GM23338 (cell line): ENCODE measurements at regions not wholly inside any gene's neighbourhood (a gene's known extent, or its start where the extent isn't known, plus 50 kb on each side); places are given as distances from the start of the nearest gene placed in this dataset.

Experiments
- ATAC-seq: fragments of 200-7000 bp; cut with Tn5 transposase; 3 replicates; pipeline ENCODE4 v1.9.1; 2020
- DNase-seq: peaks from one replicate; pipeline ENCODE4 v3.0.0-alpha.2; 2015; ENCODE audit warnings: low spot score
- H2AFZ ChIP-seq: fragments of 200-600 bp; sonication (generic); 2 replicates; pipeline ENCODE4 v1.8.0; 2016; ENCODE audit warnings: antibody characterized with exemption, mild to moderate bottlenecking, moderate library complexity
- H3F3A ChIP-seq: fragments of 200-600 bp; sonication (generic); replicated peaks from 2 replicates; pipeline ENCODE4 v1.8.0; 2017; ENCODE audit warnings: antibody characterized with exemption, mixed run types, low read depth
- H3K27ac ChIP-seq: fragments of 200-600 bp; sonication (generic); 2 replicates; pipeline ENCODE4 v1.6.1; 2016; ENCODE audit warnings: low read depth
- H3K27me3 ChIP-seq: fragments of 200-600 bp; sonication (generic); 2 replicates; pipeline ENCODE4 v1.8.0; 2016; ENCODE audit warnings: mild to moderate bottlenecking, mixed run types, moderate library complexity; ENCODE audit not compliant: insufficient read depth
- H3K36me3 ChIP-seq: fragments of 200-600 bp; sonication (generic); 2 replicates; pipeline ENCODE4 v1.8.0; 2016; ENCODE audit warnings: mild to moderate bottlenecking; ENCODE audit not compliant: insufficient read depth
- H3K4me1 ChIP-seq: fragments of 200-600 bp; sonication (generic); 2 replicates; pipeline ENCODE4 v1.8.0; 2016; ENCODE audit warnings: mild to moderate bottlenecking, moderate library complexity; ENCODE audit not compliant: insufficient read depth
- H3K4me2 ChIP-seq: fragments of 200-600 bp; sonication (generic); 2 replicates; pipeline ENCODE4 v1.7.1; 2017; ENCODE audit warnings: mixed run types
- H3K4me3 ChIP-seq: fragments of 200-600 bp; sonication (generic); 2 replicates; pipeline ENCODE4 v1.6.1; 2016; ENCODE audit warnings: mixed run types
- H3K79me2 ChIP-seq: fragments of 200-600 bp; sonication (generic); replicated peaks from 2 replicates; pipeline ENCODE4 v1.8.0; 2017; ENCODE audit warnings: mild to moderate bottlenecking; ENCODE audit not compliant: insufficient read depth
- H3K9me2 ChIP-seq: fragments of 200-600 bp; sonication (generic); 2 replicates; pipeline ENCODE4 v1.8.0; 2017; ENCODE audit not compliant: insufficient read depth
- H4K20me1 ChIP-seq: fragments of 200-600 bp; sonication (generic); replicated peaks from 2 replicates; pipeline ENCODE4 v1.8.0; 2017; ENCODE audit warnings: mild to moderate bottlenecking; ENCODE audit not compliant: insufficient read depth
- H3K27ac Mint-ChIP-seq: 2 replicates; pipeline ENCODE4 v1.8.0; 2020; ENCODE audit warnings: inconsistent platforms, mild to moderate bottlenecking, moderate library complexity, mixed read lengths
- H3K27me3 Mint-ChIP-seq: 3 replicates; pipeline ENCODE4 v1.8.0; 2022; ENCODE audit warnings: low read depth, mild to moderate bottlenecking, moderate library complexity, mixed read lengths, inconsistent platforms; ENCODE audit not compliant: insufficient read depth, poor library complexity
- H3K36me3 Mint-ChIP-seq: 3 replicates; pipeline ENCODE4 v1.8.0; 2021; ENCODE audit warnings: low read depth, mild to moderate bottlenecking, inconsistent platforms, moderate library complexity, mixed read lengths
- H3K4me1 Mint-ChIP-seq: 3 replicates; pipeline ENCODE4 v1.8.0; 2020; ENCODE audit warnings: mild to moderate bottlenecking, inconsistent platforms, mixed read lengths
- H3K4me3 Mint-ChIP-seq: 3 replicates; pipeline ENCODE4 v1.8.0; 2021; ENCODE audit warnings: moderate library complexity, mild to moderate bottlenecking, inconsistent platforms, mixed read lengths
- H3K9me3 Mint-ChIP-seq: 3 replicates; pipeline ENCODE4 v1.8.0; 2020; ENCODE audit warnings: moderate library complexity, mild to moderate bottlenecking, inconsistent platforms, mixed read lengths
- CREB1 ChIP-seq: fragments of 250-450 bp; sonication (Bioruptor Pico); IDR thresholded peaks from 2 replicates; pipeline ENCODE4 v1.5.0; 2020; ENCODE audit warnings: low read depth, mild to moderate bottlenecking, moderate library complexity
- EZH2 ChIP-seq: fragments of 200-600 bp; sonication (generic); IDR thresholded peaks from one replicate; pipeline ENCODE4 v1.8.0; 2017; ENCODE audit warnings: antibody characterized with exemption, mild to moderate bottlenecking, low read depth; ENCODE audit not compliant: unreplicated experiment
- EZH2phosphoT487 ChIP-seq: fragments of 200-600 bp; sonication (generic); IDR thresholded peaks from one replicate; pipeline ENCODE4 v1.8.1; 2018; ENCODE audit warnings: antibody characterized with exemption; ENCODE audit not compliant: unreplicated experiment
- JUNB ChIP-seq: IDR thresholded peaks from one replicate; pipeline ENCODE4 v1.6.1; 2016; ENCODE audit warnings: antibody characterized with exemption; ENCODE audit not compliant: unreplicated experiment
- NANOG ChIP-seq: IDR thresholded peaks from 2 replicates; pipeline ENCODE4 v1.6.1; 2016; ENCODE audit warnings: antibody characterized with exemption, borderline replicate concordance
- POLR2AphosphoS5 ChIP-seq: IDR thresholded peaks from 2 replicates; pipeline ENCODE4 v1.6.1; 2016; ENCODE audit warnings: antibody characterized with exemption, low read depth
- STAT1 ChIP-seq: IDR thresholded peaks from one replicate; pipeline ENCODE4 v1.6.1; 2016; ENCODE audit warnings: antibody characterized with exemption; ENCODE audit not compliant: unreplicated experiment
- ZNF114 ChIP-seq: fragments of 250-450 bp; sonication (Bioruptor Pico); IDR thresholded peaks from 2 replicates; pipeline ENCODE4 v1.5.0; 2020; ENCODE audit warnings: mild to moderate bottlenecking, moderate library complexity
- ZNF331 ChIP-seq: fragments of 250-450 bp; sonication (Bioruptor Pico); IDR thresholded peaks from 2 replicates; pipeline ENCODE4 v1.5.0; 2020; ENCODE audit warnings: low read depth, mild to moderate bottlenecking, moderate library complexity
- TF ChIP-seq, protein P1 (sequence below): fragments of 250-450 bp; sonication (Bioruptor Pico); IDR thresholded peaks from 2 replicates; pipeline ENCODE4 v1.5.0; 2020; ENCODE audit warnings: mild to moderate bottlenecking, moderate library complexity
- TF ChIP-seq, protein P2 (sequence below): IDR thresholded peaks from 2 replicates; pipeline ENCODE4 v1.6.1; 2016; ENCODE audit warnings: antibody characterized with exemption
- TF ChIP-seq, protein P3 (sequence below): IDR thresholded peaks from one replicate; pipeline ENCODE4 v1.6.1; 2018; ENCODE audit warnings: antibody characterized with exemption; ENCODE audit not compliant: unreplicated experiment
- TF ChIP-seq, protein P4 (sequence below), 2 experiments: fragments of 200-600 bp in 1 of 2; sonication (generic) in 1 of 2; conservative IDR thresholded peaks; 2 replicates each; pipeline versions ENCODE4 v1.5.1 to v1.6.1; 2016 to 2017; ENCODE audit warnings: antibody characterized with exemption in 2 of 2, low read depth in 2 of 2, mild to moderate bottlenecking in 2 of 2, moderate library complexity in 1 of 2

DNA sequence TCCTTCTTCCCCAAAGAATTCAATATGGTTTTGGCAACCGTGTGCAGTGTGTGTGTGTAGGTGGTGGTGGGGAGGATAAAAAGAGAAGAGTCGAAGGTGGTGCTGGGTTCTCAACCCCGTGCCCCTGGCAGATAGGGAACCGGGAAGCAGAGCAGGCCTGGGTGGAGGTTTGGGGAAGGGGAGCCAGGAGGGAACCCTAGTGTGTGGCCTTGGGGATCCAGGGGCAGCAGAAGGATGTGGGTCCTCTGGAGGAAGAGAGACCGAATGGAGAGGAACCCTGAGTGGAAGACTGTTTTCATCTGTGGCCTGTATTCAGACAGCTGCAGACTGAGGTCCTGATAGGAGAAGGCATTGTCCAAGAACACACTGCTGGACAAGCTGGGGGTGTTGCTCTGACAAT lies 73.3 kb upstream of the B3GAT1 start:
- Histone ChIP-seq H3K4me1 (no peaks in the 10 kb centered on the region), H3K36me3 (no peaks in the 10 kb centered on the region), H4K20me1 (no peaks in the 10 kb centered on the region), H3F3A (no peaks in the 10 kb centered on the region), H3K79me2 (no peaks in the 10 kb centered on the region), H3K9me2 (peaks cover 5% of the 10 kb centered on the region; the same call in 1 of the 2 replicates), H3K27me3 (no peaks in the 10 kb centered on the region), H3K4me3 (no peak overlapping the region), H2AFZ (no peak overlapping the region), H3K27ac (no peak overlapping the region), H3K4me2 (no peak overlapping the region)
- H3K27ac Mint-ChIP-seq: peak overlapping the region; percentile 6; the same call in 1 of the 2 replicates
- H3K4me3 Mint-ChIP-seq: no peak overlapping the region
- peaks cover 2% of the 10 kb centered on the region for H3K27me3 Mint-ChIP-seq
- TF ChIP-seq ZNF114 (CRISPR knock-in tag) (no peak), ZNF331 (CRISPR knock-in tag) (no peak), NANOG (no peak), CREB1 (CRISPR knock-in tag) (no peak), EZH2 (no peak), JUNB (no peak), EZH2phosphoT487 (no peak), POLR2AphosphoS5 (no peak), STAT1 (no peak)
- TF ChIP-seq, protein P1, sequence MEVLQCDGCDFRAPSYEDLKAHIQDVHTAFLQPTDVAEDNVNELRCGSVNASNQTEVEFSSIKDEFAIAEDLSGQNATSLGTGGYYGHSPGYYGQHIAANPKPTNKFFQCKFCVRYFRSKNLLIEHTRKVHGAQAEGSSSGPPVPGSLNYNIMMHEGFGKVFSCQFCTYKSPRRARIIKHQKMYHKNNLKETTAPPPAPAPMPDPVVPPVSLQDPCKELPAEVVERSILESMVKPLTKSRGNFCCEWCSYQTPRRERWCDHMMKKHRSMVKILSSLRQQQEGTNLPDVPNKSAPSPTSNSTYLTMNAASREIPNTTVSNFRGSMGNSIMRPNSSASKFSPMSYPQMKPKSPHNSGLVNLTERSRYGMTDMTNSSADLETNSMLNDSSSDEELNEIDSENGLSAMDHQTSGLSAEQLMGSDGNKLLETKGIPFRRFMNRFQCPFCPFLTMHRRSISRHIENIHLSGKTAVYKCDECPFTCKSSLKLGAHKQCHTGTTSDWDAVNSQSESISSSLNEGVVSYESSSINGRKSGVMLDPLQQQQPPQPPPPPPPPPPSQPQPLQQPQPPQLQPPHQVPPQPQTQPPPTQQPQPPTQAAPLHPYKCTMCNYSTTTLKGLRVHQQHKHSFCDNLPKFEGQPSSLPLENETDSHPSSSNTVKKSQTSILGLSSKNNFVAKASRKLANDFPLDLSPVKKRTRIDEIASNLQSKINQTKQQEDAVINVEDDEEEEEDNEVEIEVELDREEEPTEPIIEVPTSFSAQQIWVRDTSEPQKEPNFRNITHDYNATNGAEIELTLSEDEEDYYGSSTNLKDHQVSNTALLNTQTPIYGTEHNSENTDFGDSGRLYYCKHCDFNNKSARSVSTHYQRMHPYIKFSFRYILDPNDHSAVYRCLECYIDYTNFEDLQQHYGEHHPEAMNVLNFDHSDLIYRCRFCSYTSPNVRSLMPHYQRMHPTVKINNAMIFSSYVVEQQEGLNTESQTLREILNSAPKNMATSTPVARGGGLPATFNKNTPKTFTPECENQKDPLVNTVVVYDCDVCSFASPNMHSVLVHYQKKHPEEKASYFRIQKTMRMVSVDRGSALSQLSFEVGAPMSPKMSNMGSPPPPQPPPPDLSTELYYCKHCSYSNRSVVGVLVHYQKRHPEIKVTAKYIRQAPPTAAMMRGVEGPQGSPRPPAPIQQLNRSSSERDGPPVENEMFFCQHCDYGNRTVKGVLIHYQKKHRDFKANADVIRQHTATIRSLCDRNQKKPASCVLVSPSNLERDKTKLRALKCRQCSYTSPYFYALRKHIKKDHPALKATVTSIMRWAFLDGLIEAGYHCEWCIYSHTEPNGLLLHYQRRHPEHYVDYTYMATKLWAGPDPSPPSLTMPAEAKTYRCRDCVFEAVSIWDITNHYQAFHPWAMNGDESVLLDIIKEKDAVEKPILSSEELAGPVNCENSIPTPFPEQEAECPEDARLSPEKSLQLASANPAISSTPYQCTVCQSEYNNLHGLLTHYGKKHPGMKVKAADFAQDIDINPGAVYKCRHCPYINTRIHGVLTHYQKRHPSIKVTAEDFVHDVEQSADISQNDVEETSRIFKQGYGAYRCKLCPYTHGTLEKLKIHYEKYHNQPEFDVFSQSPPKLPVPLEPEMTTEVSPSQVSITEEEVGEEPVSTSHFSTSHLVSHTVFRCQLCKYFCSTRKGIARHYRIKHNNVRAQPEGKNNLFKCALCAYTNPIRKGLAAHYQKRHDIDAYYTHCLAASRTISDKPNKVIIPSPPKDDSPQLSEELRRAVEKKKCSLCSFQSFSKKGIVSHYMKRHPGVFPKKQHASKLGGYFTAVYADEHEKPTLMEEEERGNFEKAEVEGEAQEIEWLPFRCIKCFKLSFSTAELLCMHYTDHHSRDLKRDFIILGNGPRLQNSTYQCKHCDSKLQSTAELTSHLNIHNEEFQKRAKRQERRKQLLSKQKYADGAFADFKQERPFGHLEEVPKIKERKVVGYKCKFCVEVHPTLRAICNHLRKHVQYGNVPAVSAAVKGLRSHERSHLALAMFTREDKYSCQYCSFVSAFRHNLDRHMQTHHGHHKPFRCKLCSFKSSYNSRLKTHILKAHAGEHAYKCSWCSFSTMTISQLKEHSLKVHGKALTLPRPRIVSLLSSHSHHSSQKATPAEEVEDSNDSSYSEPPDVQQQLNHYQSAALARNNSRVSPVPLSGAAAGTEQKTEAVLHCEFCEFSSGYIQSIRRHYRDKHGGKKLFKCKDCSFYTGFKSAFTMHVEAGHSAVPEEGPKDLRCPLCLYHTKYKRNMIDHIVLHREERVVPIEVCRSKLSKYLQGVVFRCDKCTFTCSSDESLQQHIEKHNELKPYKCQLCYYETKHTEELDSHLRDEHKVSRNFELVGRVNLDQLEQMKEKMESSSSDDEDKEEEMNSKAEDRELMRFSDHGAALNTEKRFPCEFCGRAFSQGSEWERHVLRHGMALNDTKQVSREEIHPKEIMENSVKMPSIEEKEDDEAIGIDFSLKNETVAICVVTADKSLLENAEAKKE (CRISPR knock-in tag): no peak
- TF ChIP-seq, protein P2, sequence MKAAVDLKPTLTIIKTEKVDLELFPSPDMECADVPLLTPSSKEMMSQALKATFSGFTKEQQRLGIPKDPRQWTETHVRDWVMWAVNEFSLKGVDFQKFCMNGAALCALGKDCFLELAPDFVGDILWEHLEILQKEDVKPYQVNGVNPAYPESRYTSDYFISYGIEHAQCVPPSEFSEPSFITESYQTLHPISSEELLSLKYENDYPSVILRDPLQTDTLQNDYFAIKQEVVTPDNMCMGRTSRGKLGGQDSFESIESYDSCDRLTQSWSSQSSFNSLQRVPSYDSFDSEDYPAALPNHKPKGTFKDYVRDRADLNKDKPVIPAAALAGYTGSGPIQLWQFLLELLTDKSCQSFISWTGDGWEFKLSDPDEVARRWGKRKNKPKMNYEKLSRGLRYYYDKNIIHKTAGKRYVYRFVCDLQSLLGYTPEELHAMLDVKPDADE: no peak
- TF ChIP-seq, protein P3, sequence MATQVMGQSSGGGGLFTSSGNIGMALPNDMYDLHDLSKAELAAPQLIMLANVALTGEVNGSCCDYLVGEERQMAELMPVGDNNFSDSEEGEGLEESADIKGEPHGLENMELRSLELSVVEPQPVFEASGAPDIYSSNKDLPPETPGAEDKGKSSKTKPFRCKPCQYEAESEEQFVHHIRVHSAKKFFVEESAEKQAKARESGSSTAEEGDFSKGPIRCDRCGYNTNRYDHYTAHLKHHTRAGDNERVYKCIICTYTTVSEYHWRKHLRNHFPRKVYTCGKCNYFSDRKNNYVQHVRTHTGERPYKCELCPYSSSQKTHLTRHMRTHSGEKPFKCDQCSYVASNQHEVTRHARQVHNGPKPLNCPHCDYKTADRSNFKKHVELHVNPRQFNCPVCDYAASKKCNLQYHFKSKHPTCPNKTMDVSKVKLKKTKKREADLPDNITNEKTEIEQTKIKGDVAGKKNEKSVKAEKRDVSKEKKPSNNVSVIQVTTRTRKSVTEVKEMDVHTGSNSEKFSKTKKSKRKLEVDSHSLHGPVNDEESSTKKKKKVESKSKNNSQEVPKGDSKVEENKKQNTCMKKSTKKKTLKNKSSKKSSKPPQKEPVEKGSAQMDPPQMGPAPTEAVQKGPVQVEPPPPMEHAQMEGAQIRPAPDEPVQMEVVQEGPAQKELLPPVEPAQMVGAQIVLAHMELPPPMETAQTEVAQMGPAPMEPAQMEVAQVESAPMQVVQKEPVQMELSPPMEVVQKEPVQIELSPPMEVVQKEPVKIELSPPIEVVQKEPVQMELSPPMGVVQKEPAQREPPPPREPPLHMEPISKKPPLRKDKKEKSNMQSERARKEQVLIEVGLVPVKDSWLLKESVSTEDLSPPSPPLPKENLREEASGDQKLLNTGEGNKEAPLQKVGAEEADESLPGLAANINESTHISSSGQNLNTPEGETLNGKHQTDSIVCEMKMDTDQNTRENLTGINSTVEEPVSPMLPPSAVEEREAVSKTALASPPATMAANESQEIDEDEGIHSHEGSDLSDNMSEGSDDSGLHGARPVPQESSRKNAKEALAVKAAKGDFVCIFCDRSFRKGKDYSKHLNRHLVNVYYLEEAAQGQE: no peak
- TF ChIP-seq, protein P4, sequence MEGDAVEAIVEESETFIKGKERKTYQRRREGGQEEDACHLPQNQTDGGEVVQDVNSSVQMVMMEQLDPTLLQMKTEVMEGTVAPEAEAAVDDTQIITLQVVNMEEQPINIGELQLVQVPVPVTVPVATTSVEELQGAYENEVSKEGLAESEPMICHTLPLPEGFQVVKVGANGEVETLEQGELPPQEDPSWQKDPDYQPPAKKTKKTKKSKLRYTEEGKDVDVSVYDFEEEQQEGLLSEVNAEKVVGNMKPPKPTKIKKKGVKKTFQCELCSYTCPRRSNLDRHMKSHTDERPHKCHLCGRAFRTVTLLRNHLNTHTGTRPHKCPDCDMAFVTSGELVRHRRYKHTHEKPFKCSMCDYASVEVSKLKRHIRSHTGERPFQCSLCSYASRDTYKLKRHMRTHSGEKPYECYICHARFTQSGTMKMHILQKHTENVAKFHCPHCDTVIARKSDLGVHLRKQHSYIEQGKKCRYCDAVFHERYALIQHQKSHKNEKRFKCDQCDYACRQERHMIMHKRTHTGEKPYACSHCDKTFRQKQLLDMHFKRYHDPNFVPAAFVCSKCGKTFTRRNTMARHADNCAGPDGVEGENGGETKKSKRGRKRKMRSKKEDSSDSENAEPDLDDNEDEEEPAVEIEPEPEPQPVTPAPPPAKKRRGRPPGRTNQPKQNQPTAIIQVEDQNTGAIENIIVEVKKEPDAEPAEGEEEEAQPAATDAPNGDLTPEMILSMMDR (conservative IDR thresholded peaks at IDR 0.05; ENCODE audit: low read depth in 2 of 2): no peak
- DNase-seq (no peak), ATAC-seq (no peak)
- H3K9me3 Mint-ChIP-seq: no peaks in the 10 kb centered on the region
- H3K4me1 Mint-ChIP-seq: no peaks in the 10 kb centered on the region; the same call in 2 of the 3 replicates
- H3K36me3 Mint-ChIP-seq: no peaks in the 10 kb centered on the region
